ENCODE measurements at regions not wholly inside any gene's neighbourhood (a gene's known extent, or its start where the extent isn't known, plus 50 kb on each side); places are given as distances from the start of the nearest gene placed in this dataset.

DNA sequence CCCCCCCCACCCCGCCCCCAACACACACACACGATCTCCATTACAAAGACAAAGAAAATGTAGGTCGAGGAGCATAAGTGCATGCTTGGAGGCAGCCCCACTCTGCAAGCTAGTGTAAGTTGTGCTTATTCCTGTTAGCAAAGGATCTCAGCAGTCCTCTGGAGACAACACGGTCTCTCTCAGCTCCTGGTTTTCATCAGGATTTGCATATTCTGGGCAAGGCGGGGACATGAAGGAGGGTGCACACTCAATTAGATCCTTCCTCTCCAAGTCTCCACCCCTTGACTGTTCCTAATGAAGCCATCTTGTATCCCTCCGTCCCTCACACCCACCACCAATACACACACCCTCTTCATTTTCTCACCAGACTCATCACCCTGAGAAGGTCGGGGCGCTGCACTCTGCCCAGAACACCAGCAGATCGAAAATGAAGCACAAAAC lies 63.8 kb downstream of the MRPL46 start:
- Mint-ChIP-seq H3K36me3 (ENCODE audit: low read depth) (no peaks in the 10 kb centered on the region), H3K9me3 (no peaks in the 10 kb centered on the region), H3K27me3 (ENCODE audit: low read depth) (peaks cover 42% of the 10 kb centered on the region), H3K4me3 (no peak overlapping the region), H3K27ac (ENCODE audit: unreplicated experiment) (no peak overlapping the region), H3K4me1 (peaks cover 6% of the 10 kb centered on the region)
- TF ChIP-seq, protein P1, sequence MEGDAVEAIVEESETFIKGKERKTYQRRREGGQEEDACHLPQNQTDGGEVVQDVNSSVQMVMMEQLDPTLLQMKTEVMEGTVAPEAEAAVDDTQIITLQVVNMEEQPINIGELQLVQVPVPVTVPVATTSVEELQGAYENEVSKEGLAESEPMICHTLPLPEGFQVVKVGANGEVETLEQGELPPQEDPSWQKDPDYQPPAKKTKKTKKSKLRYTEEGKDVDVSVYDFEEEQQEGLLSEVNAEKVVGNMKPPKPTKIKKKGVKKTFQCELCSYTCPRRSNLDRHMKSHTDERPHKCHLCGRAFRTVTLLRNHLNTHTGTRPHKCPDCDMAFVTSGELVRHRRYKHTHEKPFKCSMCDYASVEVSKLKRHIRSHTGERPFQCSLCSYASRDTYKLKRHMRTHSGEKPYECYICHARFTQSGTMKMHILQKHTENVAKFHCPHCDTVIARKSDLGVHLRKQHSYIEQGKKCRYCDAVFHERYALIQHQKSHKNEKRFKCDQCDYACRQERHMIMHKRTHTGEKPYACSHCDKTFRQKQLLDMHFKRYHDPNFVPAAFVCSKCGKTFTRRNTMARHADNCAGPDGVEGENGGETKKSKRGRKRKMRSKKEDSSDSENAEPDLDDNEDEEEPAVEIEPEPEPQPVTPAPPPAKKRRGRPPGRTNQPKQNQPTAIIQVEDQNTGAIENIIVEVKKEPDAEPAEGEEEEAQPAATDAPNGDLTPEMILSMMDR (conservative IDR thresholded peaks at IDR 0.05): no peak
- DNase-seq (ENCODE audit: low read depth, low spot score): no peak

DNA sequence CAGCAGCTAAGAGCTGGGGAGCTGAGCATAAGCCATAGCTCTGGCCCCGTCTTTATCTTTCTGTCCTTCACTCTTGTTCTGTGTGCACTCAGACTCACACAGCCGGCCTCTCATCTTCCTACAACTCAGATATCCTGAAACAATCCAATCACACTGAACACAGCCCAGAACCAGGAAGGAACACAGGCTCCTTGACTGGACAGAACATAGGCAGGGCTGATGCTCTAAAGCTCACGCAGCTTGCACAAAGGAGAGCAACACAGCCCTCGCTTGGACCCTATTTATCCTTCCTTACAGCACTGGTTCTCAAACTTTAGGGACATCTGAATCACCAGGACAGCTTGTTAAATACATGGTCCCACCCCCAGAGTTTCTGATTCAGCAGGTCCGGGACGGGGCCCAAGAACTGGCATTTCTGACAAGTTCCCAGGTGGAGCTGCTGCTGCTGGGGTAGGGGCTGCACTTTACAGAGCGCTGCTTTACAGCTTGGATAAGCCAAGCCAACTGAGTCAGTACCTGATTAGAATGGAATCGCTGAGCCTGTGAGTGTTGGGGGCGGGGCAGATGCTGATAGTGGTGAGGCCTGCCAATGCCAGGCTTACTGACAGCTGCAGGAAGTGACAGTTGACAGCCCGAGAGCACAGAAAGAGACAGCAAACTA lies 65.1 kb downstream of the MRPL46 start:
- no peak overlapping the region for H3K27ac Mint-ChIP-seq (ENCODE audit: unreplicated experiment)
- no peaks in the 10 kb centered on the region for H3K36me3 Mint-ChIP-seq (ENCODE audit: low read depth)
- TF ChIP-seq, protein P1 (conservative IDR thresholded peaks at IDR 0.05): no peak
- no peaks in the 10 kb centered on the region for H3K9me3 Mint-ChIP-seq
- peaks cover 34% of the 10 kb centered on the region for H3K27me3 Mint-ChIP-seq (ENCODE audit: low read depth)
- peaks cover 6% of the 10 kb centered on the region for H3K4me1 Mint-ChIP-seq
- DNase-seq (ENCODE audit: low read depth, low spot score): no peak
- H3K4me3 Mint-ChIP-seq: no peak overlapping the region

DNA sequence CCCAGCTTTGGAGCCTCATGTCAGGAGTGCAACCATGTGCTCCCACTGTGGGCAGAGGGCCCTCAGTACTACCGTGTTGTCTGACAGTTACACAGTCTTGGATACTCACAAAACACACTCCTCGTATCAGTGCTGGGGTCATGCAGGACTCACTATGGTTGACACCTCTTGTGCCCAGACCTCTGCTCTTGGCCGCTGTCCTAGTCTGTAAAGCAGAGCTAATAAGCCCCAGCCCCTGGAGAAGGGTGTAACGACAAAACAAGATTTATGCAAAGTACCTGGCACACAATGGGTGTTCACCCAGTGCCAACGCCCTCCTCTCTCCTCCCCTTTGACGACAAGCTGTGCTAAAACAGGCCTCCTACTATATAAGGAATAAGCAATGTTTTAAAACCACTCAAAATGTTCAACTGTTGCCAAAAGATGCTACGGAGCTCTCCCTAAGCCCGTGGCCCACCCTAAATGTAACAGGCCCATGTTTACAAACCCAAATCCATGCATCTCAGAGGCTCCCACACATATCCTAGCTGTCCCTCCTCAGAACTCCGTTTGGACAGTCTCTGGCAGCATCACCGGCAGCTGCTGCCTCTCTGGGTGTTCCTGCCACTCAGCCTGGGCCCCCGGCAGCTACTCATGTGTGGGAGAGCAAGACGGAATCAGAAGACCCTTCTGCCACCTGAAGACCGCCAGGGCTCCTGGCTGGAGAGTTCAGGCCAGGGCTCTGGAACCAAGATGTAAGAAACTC lies 65.8 kb downstream of the MRPL46 start:
- Mint-ChIP-seq H3K27ac (ENCODE audit: unreplicated experiment) (no peak overlapping the region), H3K27me3 (ENCODE audit: low read depth) (peaks cover 29% of the 10 kb centered on the region), H3K4me3 (no peak overlapping the region), H3K36me3 (ENCODE audit: low read depth) (no peaks in the 10 kb centered on the region), H3K4me1 (peaks cover 7% of the 10 kb centered on the region), H3K9me3 (no peaks in the 10 kb centered on the region)
- TF ChIP-seq, protein P1 (conservative IDR thresholded peaks at IDR 0.05): no peak
- no peak for DNase-seq (ENCODE audit: low read depth, low spot score)

DNA sequence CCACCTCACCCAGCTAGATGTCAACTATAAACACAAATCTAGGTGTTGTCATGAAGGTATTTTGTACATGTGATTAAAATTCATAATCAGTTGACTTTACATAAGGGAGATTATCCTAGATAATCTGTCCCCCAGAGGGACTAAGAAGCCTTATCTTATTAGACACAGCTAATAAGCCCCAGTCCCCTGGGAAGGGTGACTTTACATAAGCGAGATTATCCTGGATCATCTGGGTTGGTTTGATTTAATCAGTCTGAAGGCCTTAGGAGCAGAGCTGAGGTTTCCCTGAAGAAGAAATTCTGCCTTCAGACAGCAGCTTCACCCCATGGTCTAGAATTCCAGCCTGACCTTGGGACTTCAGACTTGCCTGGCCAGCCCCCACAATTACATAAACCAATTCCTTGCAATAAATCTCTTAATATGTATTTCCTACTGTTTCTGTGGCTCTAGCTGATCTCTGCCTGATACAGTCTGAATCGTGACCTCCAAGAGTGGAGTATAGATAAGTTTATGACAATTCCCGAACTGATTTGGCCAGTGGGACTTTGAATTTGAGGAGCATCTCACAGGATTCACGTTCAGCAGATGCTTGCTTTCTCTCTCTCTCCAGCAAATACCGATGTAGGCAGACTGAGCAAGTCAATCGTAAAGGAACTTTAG lies 66.5 kb downstream of the MRPL46 start:
- Mint-ChIP-seq H3K27me3 (ENCODE audit: low read depth) (peaks cover 25% of the 10 kb centered on the region), H3K36me3 (ENCODE audit: low read depth) (no peaks in the 10 kb centered on the region), H3K4me1 (peaks cover 11% of the 10 kb centered on the region), H3K9me3 (no peaks in the 10 kb centered on the region), H3K4me3 (no peak overlapping the region), H3K27ac (ENCODE audit: unreplicated experiment) (no peak overlapping the region)
- TF ChIP-seq, protein P1 (conservative IDR thresholded peaks at IDR 0.05): no peak
- DNase-seq (ENCODE audit: low read depth, low spot score): no peak

DNA sequence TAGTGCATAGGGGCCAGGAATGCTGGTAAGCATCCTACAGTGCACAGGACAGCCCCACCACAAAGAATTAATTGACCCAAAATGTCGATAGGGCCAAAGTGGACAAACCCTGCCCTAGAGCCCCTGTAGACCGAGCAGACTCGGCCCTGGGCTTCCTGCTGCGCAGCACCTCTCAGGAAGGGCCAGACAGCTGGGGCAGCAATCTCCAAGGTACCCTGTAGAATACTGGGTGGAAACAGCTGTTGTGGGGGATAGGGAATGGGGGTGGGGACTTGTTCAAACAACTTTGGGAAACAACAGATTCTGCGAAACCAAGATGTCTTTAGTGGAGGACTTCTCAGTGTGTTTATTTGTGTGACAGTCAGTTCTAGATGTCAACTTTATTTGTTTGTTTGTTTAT lies 67.1 kb downstream of the MRPL46 start:
- DNase-seq (ENCODE audit: low read depth, low spot score): no peak
- H3K4me3 Mint-ChIP-seq: no peak overlapping the region
- peaks cover 11% of the 10 kb centered on the region for H3K4me1 Mint-ChIP-seq
- no peaks in the 10 kb centered on the region for H3K9me3 Mint-ChIP-seq
- no peaks in the 10 kb centered on the region for H3K36me3 Mint-ChIP-seq (ENCODE audit: low read depth)
- peaks cover 20% of the 10 kb centered on the region for H3K27me3 Mint-ChIP-seq (ENCODE audit: low read depth)
- H3K27ac Mint-ChIP-seq (ENCODE audit: unreplicated experiment): no peak overlapping the region
- TF ChIP-seq, protein P1 (conservative IDR thresholded peaks at IDR 0.05): no peak

Data from neural crest cell (in vitro differentiated cells).